CD14-positive monocyte (primary cell): ENCODE measurements at regions not wholly inside any gene's neighbourhood (a gene's known extent, or its start where the extent isn't known, plus 50 kb on each side); places are given as distances from the start of the nearest gene placed in this dataset.

ENCODE experiments used
- DNase-seq, 3 donors: peaks; one replicate each; pipeline ENCODE4 v3.0.0-alpha.2; 2011 to 2022
- H2AFZ ChIP-seq: 2 replicates; pipeline ENCODE4 v1.6.0; 2012; ENCODE audit warnings: mild to moderate bottlenecking, low read depth, low read length, inconsistent platforms; ENCODE audit not compliant: insufficient read depth, poor library complexity, severe bottlenecking
- H3K27ac ChIP-seq, 2 donors: 1 replicate in 1 of 2; 2 replicates in 1 of 2; pipeline ENCODE4 v1.5.1; 2012 to 2013; ENCODE audit warnings: low read length in 2 of 2, control low read depth in 1 of 2, inconsistent platforms in 1 of 2, low read depth in 1 of 2, mild to moderate bottlenecking in 1 of 2
- H3K27me3 ChIP-seq, 2 donors: one replicate each; pipeline versions ENCODE4 v1.6.0 to v1.6.1; 2011 to 2013; ENCODE audit warnings: low read length in 2 of 2; ENCODE audit not compliant: control insufficient read depth in 2 of 2, insufficient read depth in 2 of 2
- H3K36me3 ChIP-seq, 2 donors: replicated peaks in 1 of 2; 1 replicate in 1 of 2; 2 replicates in 1 of 2; pipeline versions ENCODE4 v1.5.1 to v1.6.1; 2012 to 2013; ENCODE audit warnings: low read length in 2 of 2, control low read depth in 1 of 2, inconsistent platforms in 1 of 2, mild to moderate bottlenecking in 1 of 2; ENCODE audit not compliant: insufficient read depth in 2 of 2, control insufficient read depth in 1 of 2
- H3K4me1 ChIP-seq, 2 donors: 1 replicate in 1 of 2; 2 replicates in 1 of 2; pipeline versions ENCODE4 v1.5.1 to v1.6.1; 2012 to 2013; ENCODE audit warnings: low read length in 2 of 2, control low read depth in 1 of 2, inconsistent platforms in 1 of 2, mild to moderate bottlenecking in 1 of 2, moderate library complexity in 1 of 2; ENCODE audit not compliant: insufficient read depth in 2 of 2, control insufficient read depth in 1 of 2
- H3K4me2 ChIP-seq: replicated peaks from 2 replicates; pipeline ENCODE3; 2012; ENCODE audit warnings: low read length, moderate library complexity, mild to moderate bottlenecking; ENCODE audit not compliant: poor library complexity, severe bottlenecking; ENCODE audit errors: extremely low read depth
- H3K4me3 ChIP-seq, 3 experiments: fragments of 200-600 bp in 1 of 3; sonication (generic) in 1 of 3; replicated peaks in 1 of 3; 1 replicate in 2 of 3; 2 replicates in 1 of 3; pipeline ENCODE4 v1.5.1; 2011 to 2013; ENCODE audit warnings: low read length in 3 of 3, mild to moderate bottlenecking in 3 of 3, control low read depth in 2 of 3, low read depth in 2 of 3, inconsistent platforms in 1 of 3, moderate library complexity in 1 of 3
- H3K79me2 ChIP-seq: 2 replicates; pipeline ENCODE4 v1.6.0; 2012; ENCODE audit warnings: mild to moderate bottlenecking, control low read depth, inconsistent platforms, low read length, moderate library complexity; ENCODE audit not compliant: insufficient read depth
- H3K9ac ChIP-seq: 2 replicates; pipeline ENCODE4 v1.6.0; 2017; ENCODE audit warnings: low read length, mild to moderate bottlenecking; ENCODE audit not compliant: insufficient read depth, poor library complexity, severe bottlenecking
- H3K9me3 ChIP-seq, 2 donors: replicated peaks in 1 of 2; 1 replicate in 1 of 2; 2 replicates in 1 of 2; pipeline versions ENCODE4 v1.5.1 to v1.6.1; 2012 to 2013; ENCODE audit warnings: low read length in 2 of 2, control low read depth in 1 of 2; ENCODE audit not compliant: control insufficient read depth in 1 of 2, insufficient read depth in 1 of 2
- H4K20me1 ChIP-seq: 2 replicates; pipeline ENCODE4 v1.6.0; 2012; ENCODE audit warnings: mild to moderate bottlenecking, low read length, control low read depth, moderate library complexity; ENCODE audit not compliant: insufficient read depth
- H3K27ac Mint-ChIP-seq, 7 donors: one replicate each; pipeline ENCODE4 v1.8.0; 2020; ENCODE audit warnings: mild to moderate bottlenecking in 7 of 7, mixed read lengths in 7 of 7, moderate library complexity in 6 of 7, inconsistent platforms in 2 of 7
- H3K27me3 Mint-ChIP-seq, 3 donors: one replicate each; pipeline ENCODE4 v1.8.0; 2021 to 2022; ENCODE audit warnings: low read depth in 3 of 3, mild to moderate bottlenecking in 3 of 3, mixed read lengths in 3 of 3, moderate library complexity in 3 of 3, inconsistent platforms in 1 of 3
- H3K36me3 Mint-ChIP-seq, 2 donors: one replicate each; pipeline ENCODE4 v1.8.0; 2020; ENCODE audit warnings: mixed read lengths in 2 of 2, inconsistent platforms in 1 of 2, mild to moderate bottlenecking in 1 of 2
- H3K4me1 Mint-ChIP-seq: one replicate; pipeline ENCODE4 v1.8.0; 2020; ENCODE audit warnings: mild to moderate bottlenecking, mixed read lengths
- H3K4me3 Mint-ChIP-seq, 2 donors: one replicate each; pipeline ENCODE4 v1.8.0; 2020; ENCODE audit warnings: mild to moderate bottlenecking in 2 of 2, mixed read lengths in 2 of 2, moderate library complexity in 1 of 2
- H3K9me3 Mint-ChIP-seq, 7 donors: one replicate each; pipeline ENCODE4 v1.8.0; 2020 to 2022; ENCODE audit warnings: mixed read lengths in 7 of 7, mild to moderate bottlenecking in 6 of 7, moderate library complexity in 6 of 7, inconsistent platforms in 2 of 7
- WGBS: methylation state at CpG from one replicate; pipeline ENCODE4 v1.1.5; 2013; ENCODE audit warnings: missing lambda C conversion rate; ENCODE audit not compliant: insufficient coverage; 5-methylcytosine and 5-hydroxymethylcytosine counted together
- intact Hi-C, 2 donors: fragments of 100-400 bp; cut with micrococcal nuclease; formaldehyde crosslinking; loops; one replicate each; pipeline versions ENCODE4 v1.15.0 to v1.15.1; 2023
- TF ChIP-seq, protein P1 (sequence below): fragments of 200-600 bp; IDR thresholded peaks from one replicate; pipeline ENCODE4 v1.8.0; 2022; ENCODE audit warnings: antibody characterized with exemption, mild to moderate bottlenecking

DNA sequence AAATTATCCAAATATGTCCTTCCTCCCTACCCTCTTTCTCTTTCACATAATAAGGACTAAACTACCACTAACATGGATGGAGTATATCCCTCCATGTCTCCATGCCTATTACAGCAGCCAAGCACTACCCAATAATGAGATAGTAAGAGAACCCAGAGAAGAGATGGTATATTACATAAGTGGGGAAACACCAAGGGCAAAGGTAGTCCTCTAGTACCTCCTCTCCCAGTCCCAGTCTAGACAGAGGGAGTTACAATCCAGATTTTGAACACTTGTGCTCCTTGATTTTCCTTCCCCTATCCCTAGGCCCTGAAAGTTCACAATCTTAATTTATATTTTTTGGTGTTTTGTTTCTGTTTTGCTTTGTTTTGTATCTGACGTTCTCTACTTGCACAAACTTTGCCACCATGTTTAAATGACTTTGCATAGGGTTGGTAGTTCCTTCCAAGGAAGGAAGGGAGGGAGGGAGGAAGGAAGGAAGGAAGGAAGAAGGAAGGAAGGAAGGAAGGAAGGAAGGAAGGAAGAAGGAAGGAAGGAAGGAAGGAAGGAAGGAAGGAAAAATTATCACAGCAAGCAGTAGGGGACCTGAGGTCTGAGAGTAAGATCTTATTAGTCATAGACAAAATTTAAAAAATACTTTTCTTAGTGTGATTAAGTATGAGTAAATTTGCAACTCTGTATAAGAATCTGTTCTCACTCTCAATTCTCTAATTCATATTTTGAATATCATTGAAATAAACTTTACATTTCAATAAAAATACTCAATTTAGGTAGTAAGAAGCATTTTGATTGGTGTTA is 521.9 kb downstream of the PTPRC start:
- Mint-ChIP-seq H3K9me3 (peaks cover 0 to 8% (median 2%) of the 10 kb centered on the region in 7 donors), H3K36me3 (no peaks in the 10 kb centered on the region), H3K27ac (no peak overlapping the region), H3K4me3 (no peak overlapping the region), H3K27me3 (no peaks in the 10 kb centered on the region), H3K4me1 (no peaks in the 10 kb centered on the region)
- no peak overlapping the region for H3K4me3 ChIP-seq
- intact Hi-C loops: no loop called here
- no peak for DNase-seq
- H3K9me3 ChIP-seq: no peaks in the 10 kb centered on the region
- no peaks in the 10 kb centered on the region for H3K79me2 ChIP-seq
- no peaks in the 10 kb centered on the region for H3K4me1 ChIP-seq
- H3K27me3 ChIP-seq: no peaks in the 10 kb centered on the region
- no peak overlapping the region for H3K27ac ChIP-seq
- no peak overlapping the region for H2AFZ ChIP-seq
- no peak overlapping the region for H3K4me2 ChIP-seq
- no CpG with 5 or more reads among the region's 1 CpG for WGBS
- H3K9ac ChIP-seq: no peak overlapping the region
- TF ChIP-seq, protein P1, sequence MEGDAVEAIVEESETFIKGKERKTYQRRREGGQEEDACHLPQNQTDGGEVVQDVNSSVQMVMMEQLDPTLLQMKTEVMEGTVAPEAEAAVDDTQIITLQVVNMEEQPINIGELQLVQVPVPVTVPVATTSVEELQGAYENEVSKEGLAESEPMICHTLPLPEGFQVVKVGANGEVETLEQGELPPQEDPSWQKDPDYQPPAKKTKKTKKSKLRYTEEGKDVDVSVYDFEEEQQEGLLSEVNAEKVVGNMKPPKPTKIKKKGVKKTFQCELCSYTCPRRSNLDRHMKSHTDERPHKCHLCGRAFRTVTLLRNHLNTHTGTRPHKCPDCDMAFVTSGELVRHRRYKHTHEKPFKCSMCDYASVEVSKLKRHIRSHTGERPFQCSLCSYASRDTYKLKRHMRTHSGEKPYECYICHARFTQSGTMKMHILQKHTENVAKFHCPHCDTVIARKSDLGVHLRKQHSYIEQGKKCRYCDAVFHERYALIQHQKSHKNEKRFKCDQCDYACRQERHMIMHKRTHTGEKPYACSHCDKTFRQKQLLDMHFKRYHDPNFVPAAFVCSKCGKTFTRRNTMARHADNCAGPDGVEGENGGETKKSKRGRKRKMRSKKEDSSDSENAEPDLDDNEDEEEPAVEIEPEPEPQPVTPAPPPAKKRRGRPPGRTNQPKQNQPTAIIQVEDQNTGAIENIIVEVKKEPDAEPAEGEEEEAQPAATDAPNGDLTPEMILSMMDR: no peak
- no peaks in the 10 kb centered on the region for H3K36me3 ChIP-seq
- no peaks in the 10 kb centered on the region for H4K20me1 ChIP-seq

DNA sequence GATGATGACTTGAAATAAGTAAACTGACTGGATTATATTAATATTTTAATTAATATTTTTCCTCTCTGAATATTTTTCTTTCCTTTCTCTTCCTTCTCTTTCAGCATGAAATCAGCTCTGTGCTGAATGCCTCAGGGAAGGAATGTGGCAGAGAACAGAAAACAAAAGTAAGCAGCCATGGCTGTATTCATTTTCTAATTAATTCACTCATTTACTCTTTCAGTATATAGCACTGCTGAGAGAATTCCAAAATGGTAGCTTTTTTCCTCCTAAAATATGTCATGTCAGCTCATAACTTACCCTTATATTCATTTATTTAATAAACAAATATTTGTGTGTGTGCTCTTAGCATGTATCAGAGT is 522.5 kb downstream of the PTPRC start:
- Mint-ChIP-seq H3K4me1 (no peaks in the 10 kb centered on the region), H3K9me3 (peaks cover 0 to 8% (median 2%) of the 10 kb centered on the region in 7 donors), H3K36me3 (no peaks in the 10 kb centered on the region), H3K4me3 (no peak overlapping the region), H3K27me3 (no peaks in the 10 kb centered on the region), H3K27ac (no peak overlapping the region)
- no peak for DNase-seq
- Histone ChIP-seq H3K79me2 (no peaks in the 10 kb centered on the region), H3K9ac (no peak overlapping the region), H4K20me1 (no peaks in the 10 kb centered on the region), H3K4me1 (no peaks in the 10 kb centered on the region), H3K27ac (no peak overlapping the region), H3K27me3 (no peaks in the 10 kb centered on the region), H2AFZ (no peak overlapping the region), H3K9me3 (no peaks in the 10 kb centered on the region), H3K36me3 (no peaks in the 10 kb centered on the region), H3K4me2 (no peak overlapping the region), H3K4me3 (no peak overlapping the region)
- TF ChIP-seq, protein P1: no peak
- intact Hi-C loops: no loop called here
